PC-3 (cell line): ENCODE measurements at regions not wholly inside any gene's neighbourhood (a gene's known extent, or its start where the extent isn't known, plus 50 kb on each side); places are given as distances from the start of the nearest gene placed in this dataset.

Experiments used
- ATAC-seq: fragments of 200-7000 bp; cut with Tn5 transposase; 2 replicates; pipeline ENCODE4 v1.9.1; 2020; ENCODE audit warnings: mild to moderate bottlenecking, moderate library complexity
- BruUV-seq: library from RNA; stranded (reverse); fragments of 400-500 nt; replicated peaks from 2 replicates; lab custom pipeline; 2021; lab: Mats Ljungman, UMichigan
- CTCF ChIA-PET: fragments of 300-600 bp; sonication (Branson Sonifier 250); formaldehyde crosslinking; loops from one replicate; lab custom pipeline; 2022; ENCODE audit warnings: antibody characterized with exemption; lab: Charles Lee
- POLR2A ChIA-PET: fragments of 300-600 bp; sonication (Branson Sonifier 250); formaldehyde crosslinking; loops from one replicate; lab custom pipeline; 2022; ENCODE audit warnings: antibody characterized with exemption; ENCODE audit not compliant: unreplicated experiment; lab: Charles Lee
- DNase-seq: peaks from one replicate; pipeline ENCODE4 v3.0.0-alpha.2; 2015
- H2AFZ ChIP-seq: fragments of 300-600 bp; sonication (generic); 2 replicates; pipeline ENCODE4 v1.6.0; 2016; ENCODE audit warnings: antibody characterized with exemption, low read length
- H3F3A ChIP-seq: fragments of 300-600 bp; sonication (generic); one replicate; pipeline ENCODE4 v1.6.0; 2017; ENCODE audit warnings: antibody characterized with exemption, low read length, control low read depth, mild to moderate bottlenecking; ENCODE audit not compliant: unreplicated experiment
- H3K27ac ChIP-seq: fragments of 300-600 bp; sonication (generic); 2 replicates; pipeline ENCODE4 v1.5.1; 2016; ENCODE audit warnings: mild to moderate bottlenecking, low read length
- H3K27me3 ChIP-seq: fragments of 300-600 bp; sonication (generic); 2 replicates; pipeline ENCODE4 v1.6.1; 2016; ENCODE audit warnings: low read length, mixed read lengths
- H3K36me3 ChIP-seq: fragments of 300-600 bp; sonication (generic); 2 replicates; pipeline ENCODE4 v1.6.1; 2016; ENCODE audit warnings: low read depth, mixed run types, low read length, mixed read lengths
- H3K4me1 ChIP-seq: fragments of 300-600 bp; sonication (generic); 2 replicates; pipeline ENCODE4 v1.5.1; 2016; ENCODE audit warnings: low read length; ENCODE audit not compliant: insufficient read depth
- H3K4me2 ChIP-seq: fragments of 300-600 bp; sonication (generic); 2 replicates; pipeline ENCODE4 v1.6.0; 2016; ENCODE audit warnings: low read length
- H3K4me3 ChIP-seq: fragments of 300-600 bp; sonication (generic); 2 replicates; pipeline ENCODE4 v1.5.1; 2016; ENCODE audit warnings: mild to moderate bottlenecking, low read length, mixed read lengths
- H3K79me2 ChIP-seq: fragments of 300-600 bp; sonication (generic); 2 replicates; pipeline ENCODE4 v1.6.1; 2017; ENCODE audit warnings: low read length, mixed read lengths
- H3K9ac ChIP-seq: fragments of 300-600 bp; sonication (generic); 2 replicates; pipeline ENCODE4 v1.6.0; 2016; ENCODE audit warnings: mild to moderate bottlenecking, low read length
- H3K9me2 ChIP-seq: fragments of 300-600 bp; sonication (generic); replicated peaks from 2 replicates; pipeline ENCODE4 v1.6.1; 2016; ENCODE audit warnings: mixed run types, low read length, mixed read lengths
- H3K9me3 ChIP-seq: fragments of 300-600 bp; sonication (generic); 2 replicates; pipeline ENCODE4 v1.6.1; 2016; ENCODE audit warnings: low read length, mixed read lengths
- H4K20me1 ChIP-seq: fragments of 300-600 bp; sonication (generic); 2 replicates; pipeline ENCODE4 v1.6.1; 2016; ENCODE audit warnings: low read length, mixed read lengths
- CTCF ChIP-seq: fragments of 300-600 bp; sonication (generic); conservative IDR thresholded peaks from 2 replicates; pipeline ENCODE4 v1.5.1; 2017; ENCODE audit warnings: antibody characterized with exemption, low read depth, mild to moderate bottlenecking, low read length
- EZH2 ChIP-seq: fragments of 300-600 bp; sonication (generic); IDR thresholded peaks from one replicate; pipeline ENCODE4 v1.6.1; 2017; ENCODE audit warnings: antibody characterized with exemption, mild to moderate bottlenecking, low read length; ENCODE audit not compliant: unreplicated experiment
- EZH2phosphoT487 ChIP-seq: fragments of 300-600 bp; sonication (generic); IDR thresholded peaks from 2 replicates; pipeline ENCODE4 v1.6.1; 2018; ENCODE audit warnings: mild to moderate bottlenecking, antibody characterized with exemption, low read length, borderline replicate concordance
- intact Hi-C: fragments of 100-400 bp; cut with micrococcal nuclease; formaldehyde crosslinking; loops from 2 replicates; pipeline ENCODE4 v1.9.0; 2023

DNA sequence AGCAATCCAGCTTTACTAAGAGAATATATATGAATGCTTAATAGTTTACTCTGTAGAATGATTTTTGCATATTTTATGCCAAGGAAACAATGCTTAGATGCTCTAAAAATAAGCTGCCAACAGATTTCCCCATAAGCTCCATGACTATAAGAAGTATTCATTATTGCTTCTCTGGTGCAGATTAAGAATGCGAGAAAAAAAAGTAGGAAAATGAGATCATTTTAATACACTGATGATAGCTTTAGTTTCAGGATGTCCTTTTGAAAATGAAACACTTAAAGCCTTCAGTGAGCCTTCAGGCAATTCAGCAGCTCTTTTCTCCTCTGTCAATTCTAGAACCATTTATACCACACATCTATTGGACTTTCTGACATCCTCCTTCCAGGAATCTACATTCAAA lies 735.0 kb upstream of the POT1 start:
- intact Hi-C loops = no loop called here
- Histone ChIP-seq H2AFZ (no peak overlapping the region), H3K36me3 (no peaks in the 10 kb centered on the region), H3K4me1 (no peaks in the 10 kb centered on the region), H3F3A (no peaks in the 10 kb centered on the region), H3K79me2 (no peaks in the 10 kb centered on the region), H3K4me3 (no peak overlapping the region), H3K27ac (no peak overlapping the region), H3K9me3 (no peaks in the 10 kb centered on the region), H3K27me3 (no peaks in the 10 kb centered on the region), H4K20me1 (no peaks in the 10 kb centered on the region), H3K9ac (no peak overlapping the region), H3K4me2 (no peak overlapping the region), H3K9me2 (no peaks in the 10 kb centered on the region)
- ATAC-seq (no peak), DNase-seq (no peak)
- no TSS peak for BruUV-seq
- TF ChIP-seq EZH2phosphoT487 (no peak), CTCF (no peak), EZH2 (no peak)
- POLR2A ChIA-PET = no interaction called here
- CTCF ChIA-PET = no interaction called here

DNA sequence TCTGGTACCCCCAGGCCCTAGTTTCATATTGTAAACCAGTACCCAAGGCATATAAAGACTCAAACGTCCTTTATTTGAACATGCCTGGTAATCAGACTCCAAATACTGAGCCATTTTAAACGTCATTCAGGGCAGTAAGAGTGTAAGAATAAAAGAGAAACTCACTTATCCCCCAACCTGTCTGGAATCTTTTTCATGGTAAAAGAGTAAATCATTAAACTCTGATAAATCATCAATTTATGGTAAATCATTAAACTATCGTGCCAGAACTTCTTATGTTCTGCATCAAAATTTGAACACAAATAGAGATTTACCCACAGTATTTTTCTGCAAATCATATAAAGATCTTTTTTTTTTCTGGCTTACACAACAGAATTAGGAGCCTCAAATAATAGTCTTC lies 734.3 kb upstream of the POT1 start:
- H3K27ac ChIP-seq = no peak overlapping the region
- intact Hi-C loops = no loop called here

GRCh38 chr7:125661677-125662076 lies 732.1 kb upstream of the POT1 start:
- CTCF ChIA-PET = no interaction called here
- Histone ChIP-seq H2AFZ (no peak overlapping the region), H3K4me1 (no peaks in the 10 kb centered on the region), H3K9me3 (no peaks in the 10 kb centered on the region), H3K27ac (no peak overlapping the region), H3K4me2 (no peak overlapping the region), H3K9ac (no peak overlapping the region), H3K79me2 (no peaks in the 10 kb centered on the region), H3K27me3 (no peaks in the 10 kb centered on the region), H3F3A (no peaks in the 10 kb centered on the region), H3K9me2 (no peaks in the 10 kb centered on the region), H3K36me3 (no peaks in the 10 kb centered on the region), H3K4me3 (no peak overlapping the region), H4K20me1 (no peaks in the 10 kb centered on the region)
- no TSS peak for BruUV-seq
- intact Hi-C loops = no loop called here
- TF ChIP-seq EZH2phosphoT487 = no peak
- ATAC-seq (no peak), DNase-seq (no peak)
- POLR2A ChIA-PET = no interaction called here

More for the DNA sequence above, 734.3 kb upstream of the POT1 start:
- no peak for DNase-seq
- Histone ChIP-seq H4K20me1 (no peaks in the 10 kb centered on the region), H3K4me3 (no peak overlapping the region), H3K27me3 (no peaks in the 10 kb centered on the region), H3K9me3 (no peaks in the 10 kb centered on the region), H3K36me3 (no peaks in the 10 kb centered on the region), H3K9me2 (no peaks in the 10 kb centered on the region), H3K9ac (no peak overlapping the region), H3K79me2 (no peaks in the 10 kb centered on the region), H3F3A (no peaks in the 10 kb centered on the region), H2AFZ (no peak overlapping the region), H3K4me2 (no peak overlapping the region), H3K4me1 (no peaks in the 10 kb centered on the region)
- POLR2A ChIA-PET = no interaction called here
- TF ChIP-seq EZH2 = no peak
- TF ChIP-seq EZH2phosphoT487 = no peak
- no peak for TF ChIP-seq CTCF
- CTCF ChIA-PET = no interaction called here
- ATAC-seq = no peak
- no TSS peak for BruUV-seq
